AG04449 (cell line): ENCODE measurements at regions not wholly inside any gene's neighbourhood (a gene's known extent, or its start where the extent isn't known, plus 50 kb on each side); places are given as distances from the start of the nearest gene placed in this dataset.

Experiments
- CTCF ChIA-PET: fragments of 350-600 bp; formaldehyde crosslinking; extraction: SDS; loops from one replicate; lab custom pipeline; 2021; ENCODE audit warnings: antibody characterized with exemption; lab: Yijun Ruan, JAX
- POLR2A ChIA-PET: fragments of 400-600, 350-600 bp; formaldehyde crosslinking; extraction: SDS; loops from one replicate; lab custom pipeline; 2020; ENCODE audit warnings: antibody characterized with exemption, inconsistent platforms; lab: Yijun Ruan, JAX
- DNase-seq: peaks from one replicate; pipeline ENCODE4 v3.0.0-alpha.2; 2010; ENCODE audit warnings: low read depth, low spot score
- H3K4me3 ChIP-seq: 2 replicates; pipeline ENCODE4 v1.5.1; 2011; ENCODE audit warnings: low read depth, mild to moderate bottlenecking, control low read depth, low read length
- CTCF ChIP-seq: IDR thresholded peaks from one replicate; pipeline ENCODE4 v1.5.1; 2011; ENCODE audit warnings: mild to moderate bottlenecking, moderate library complexity, low read length, control low read depth, inconsistent platforms; ENCODE audit not compliant: insufficient read depth; ENCODE audit errors: missing control alignments

- no peak overlapping the region for H3K4me3 ChIP-seq
- no peak for DNase-seq
- POLR2A ChIA-PET, result no interaction called here
- CTCF ChIA-PET, result no interaction called here
- no peak for TF ChIP-seq CTCF
Observed at GRCh38 chr5:56306433-56307150, 73.5 kb upstream of the ANKRD55 start.

GRCh38 chr5:56305001-56305950 is 72.1 kb upstream of the ANKRD55 start:
- ChIA-PET CTCF (interaction anchor here (0.9 to 1.4 kb wide), 2 partner anchors 31 to 533 kb away, joined by 3 read pairs; no protein-coding TSS in a partner anchor), POLR2A (no interaction called here)
- DNase-seq, result no peak
- no peak overlapping the region for H3K4me3 ChIP-seq
- TF ChIP-seq CTCF, result no peak

- no peak for DNase-seq
- no peak for TF ChIP-seq CTCF
- CTCF ChIA-PET, result interaction anchor here (1.0 to 1.5 kb wide), 2 partner anchors 12 to 33 kb away, joined by 3 to 5 read pairs; no protein-coding TSS in a partner anchor
- H3K4me3 ChIP-seq, result no peak overlapping the region
- POLR2A ChIA-PET, result no interaction called here
Observed at GRCh38 chr5:56303511-56303910, 70.4 kb upstream of the ANKRD55 start.

GRCh38 chr5:56302027-56302426 is 68.9 kb upstream of the ANKRD55 start:
- no peak for DNase-seq
- CTCF ChIA-PET, result interaction anchor here (0.9 to 1.5 kb wide), 2 partner anchors 10 to 42 kb away, joined by 3 to 5 read pairs; no protein-coding TSS in a partner anchor

GRCh38 chr5:56301069-56301468 is 67.9 kb upstream of the ANKRD55 start:
- no peak for TF ChIP-seq CTCF
- ChIA-PET CTCF (no interaction called here), POLR2A (no interaction called here)
- no peak overlapping the region for H3K4me3 ChIP-seq
- no peak for DNase-seq

More at GRCh38 chr5:56302027-56302426, 68.9 kb upstream of the ANKRD55 start:
- POLR2A ChIA-PET, result no interaction called here
- no peak for TF ChIP-seq CTCF
- no peak overlapping the region for H3K4me3 ChIP-seq

DNA sequence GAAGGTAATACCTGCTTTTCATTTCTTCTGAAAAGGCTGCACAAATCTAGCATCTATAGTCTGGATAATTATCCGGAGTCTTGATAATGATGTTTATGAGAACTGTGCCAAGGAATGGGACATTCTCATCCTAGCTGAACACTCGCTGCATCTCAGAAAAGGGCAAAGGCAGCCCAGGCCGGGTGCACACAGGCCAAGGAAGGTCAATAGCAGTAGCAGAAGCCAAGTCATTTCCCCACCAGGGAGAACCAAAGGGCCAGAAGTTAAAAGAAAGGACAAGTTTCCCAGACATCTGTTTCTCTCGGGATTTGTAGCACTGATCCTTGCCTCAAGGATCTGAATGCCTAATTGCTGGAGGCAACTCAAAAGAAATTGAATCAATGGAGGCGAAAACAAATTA is 66.1 kb upstream of the ANKRD55 start:
- POLR2A ChIA-PET, result no interaction called here
- TF ChIP-seq CTCF, result no peak
- no peak for DNase-seq
- CTCF ChIA-PET, result no interaction called here
- H3K4me3 ChIP-seq, result no peak overlapping the region
